Small intestine (tissue), 7 donors: ENCODE measurements at regions not wholly inside any gene's neighbourhood (a gene's known extent, or its start where the extent isn't known, plus 50 kb on each side); places are given as distances from the start of the nearest gene placed in this dataset.
"Not testable (repeated sequence)": the region's sequence is repeated elsewhere in the genome, so short reads cannot be mapped to it uniquely, and the experiment has no call there.

ENCODE experiments used
- DNase-seq, 2 donors: peaks; one replicate each; pipeline versions ENCODE4 v3.0.0 to v3.0.0-alpha.2; 2013
- FAIRE-seq: peaks from 2 replicates; lab custom pipeline; 2012; peaks lifted over from hg19 to GRCh38; lab: Jason Lieb, UNC
- H3K27ac ChIP-seq, 3 donors: one replicate each; pipeline ENCODE4 v1.5.1; 2013; ENCODE audit warnings: low read length in 2 of 3, mild to moderate bottlenecking in 2 of 3, control low read depth in 1 of 3, inconsistent platforms in 1 of 3, low read depth in 1 of 3, moderate library complexity in 1 of 3
- H3K27me3 ChIP-seq, 3 donors: one replicate each; pipeline ENCODE4 v1.6.1; 2013; ENCODE audit warnings: low read length in 3 of 3, inconsistent platforms in 1 of 3; ENCODE audit not compliant: control insufficient read depth in 3 of 3, insufficient read depth in 3 of 3
- H3K36me3 ChIP-seq, 3 donors: one replicate each; pipeline ENCODE4 v1.6.1; 2013; ENCODE audit warnings: low read length in 3 of 3, inconsistent platforms in 1 of 3, low read depth in 1 of 3, mild to moderate bottlenecking in 1 of 3, moderate library complexity in 1 of 3; ENCODE audit not compliant: control insufficient read depth in 3 of 3, insufficient read depth in 2 of 3
- H3K4me1 ChIP-seq, 3 donors: one replicate each; pipeline ENCODE4 v1.6.1; 2013; ENCODE audit warnings: low read length in 2 of 3, inconsistent platforms in 1 of 3, low read depth in 1 of 3, mild to moderate bottlenecking in 1 of 3, moderate library complexity in 1 of 3; ENCODE audit not compliant: control insufficient read depth in 3 of 3, insufficient read depth in 2 of 3
- H3K4me3 ChIP-seq, 3 donors: one replicate each; pipeline ENCODE4 v1.5.1; 2013; ENCODE audit warnings: low read length in 3 of 3, control low read depth in 1 of 3, inconsistent platforms in 1 of 3, low read depth in 1 of 3, mild to moderate bottlenecking in 1 of 3, moderate library complexity in 1 of 3
- H3K9me3 ChIP-seq, 2 donors: one replicate each; pipeline ENCODE4 v1.6.1; 2013; ENCODE audit warnings: low read depth in 1 of 2, low read length in 1 of 2; ENCODE audit not compliant: control insufficient read depth in 2 of 2, insufficient read depth in 1 of 2
- WGBS, 3 donors: extraction: QIAGEN DNeasy Blood & Tissue Kit; methylation state at CpG; one replicate each; pipeline ENCODE4 v1.1.7; 2013; 5-methylcytosine and 5-hydroxymethylcytosine counted together
- donor health status: healthy with polysubstance abuse.
- donor health status: control.
- donor health status: control.
- donor health status: Bipolar disorder and iron deficiency.
- donor health status: healthy.

GRCh38 chr10:37473906-37474305 lies 348.5 kb downstream of the ANKRD30A start:
- 86 to 93% (median 92%) methylated on average over 4 of the region's 4 CpGs for WGBS, 3 donors
- H3K27ac ChIP-seq, result no peak overlapping the region
- peaks cover 0 to 27% of the 10 kb centered on the region in 2 donors for H3K9me3 ChIP-seq
- DNase-seq, result no peak
- H3K4me3 ChIP-seq, result no peak overlapping the region
- no peak for FAIRE-seq
- H3K4me1 ChIP-seq, result no peaks in the 10 kb centered on the region
- no peaks in the 10 kb centered on the region for H3K27me3 ChIP-seq
- H3K36me3 ChIP-seq, result no peaks in the 10 kb centered on the region

- FAIRE-seq (no peak), DNase-seq (no peak)
- Histone ChIP-seq H3K9me3 (peaks cover 2 to 23% of the 10 kb centered on the region in 2 donors), H3K4me3 (no peak overlapping the region), H3K27ac (no peak overlapping the region), H3K36me3 (no peaks in the 10 kb centered on the region), H3K4me1 (no peaks in the 10 kb centered on the region), H3K27me3 (no peaks in the 10 kb centered on the region)
- 70 to 77% (median 75%) methylated on average over 5 of the region's 5 CpGs for WGBS, 3 donors
Measured at GRCh38 chr10:37467246-37467645, 341.8 kb downstream of the ANKRD30A start.

- no peak for DNase-seq
- Histone ChIP-seq H3K4me3 (no peak overlapping the region), H3K4me1 (no peaks in the 10 kb centered on the region), H3K36me3 (no peaks in the 10 kb centered on the region), H3K27ac (no peak overlapping the region), H3K27me3 (no peaks in the 10 kb centered on the region), H3K9me3 (peaks cover 0 to 26% of the 10 kb centered on the region in 2 donors)
- WGBS, 3 donors, result 85 to 97% (median 92%) methylated on average over 1 of the region's 1 CpG
- no peak for FAIRE-seq
Measured at GRCh38 chr10:37456456-37456855, 331.1 kb downstream of the ANKRD30A start.

- H3K4me1 ChIP-seq, result no peaks in the 10 kb centered on the region
- H3K9me3 ChIP-seq, result peaks cover 0 to 16% of the 10 kb centered on the region in 2 donors
- no peaks in the 10 kb centered on the region for H3K36me3 ChIP-seq
- no peak overlapping the region for H3K4me3 ChIP-seq
- DNase-seq, result no peak
- FAIRE-seq, result no peak
- H3K27ac ChIP-seq, result no peak overlapping the region
- no peaks in the 10 kb centered on the region for H3K27me3 ChIP-seq
- 53 to 58% (median 57%) methylated on average over 5 of the region's 5 CpGs for WGBS, 3 donors
Measured at GRCh38 chr10:37448161-37448560, 322.8 kb downstream of the ANKRD30A start.

GRCh38 chr10:37442882-37443281 lies 317.5 kb downstream of the ANKRD30A start:
- no peak for DNase-seq
- Histone ChIP-seq H3K4me1 (no peaks in the 10 kb centered on the region), H3K27me3 (no peaks in the 10 kb centered on the region), H3K9me3 (peaks cover 0 to 10% of the 10 kb centered on the region in 2 donors), H3K4me3 (no peak overlapping the region), H3K27ac (no peak overlapping the region), H3K36me3 (no peaks in the 10 kb centered on the region)
- 69 to 87% (median 77%) methylated on average over 2 of the region's 2 CpGs for WGBS, 3 donors
- FAIRE-seq, result no peak

GRCh38 chr10:37441224-37441623 lies 315.8 kb downstream of the ANKRD30A start:
- H3K4me3 ChIP-seq, H3K27me3 ChIP-seq, H3K36me3 ChIP-seq, H3K4me1 ChIP-seq, H3K27ac ChIP-seq, FAIRE-seq, DNase-seq: not testable (repeated sequence)
- peaks cover 0 to 10% of the 10 kb centered on the region in 2 donors for H3K9me3 ChIP-seq
- 89 to 94% (median 92%) methylated on average over 4 of the region's 4 CpGs for WGBS, 3 donors

- Histone ChIP-seq H3K27me3 (no peaks in the 10 kb centered on the region), H3K4me3 (no peak overlapping the region), H3K9me3 (peaks cover 0 to 10% of the 10 kb centered on the region in 2 donors), H3K27ac (no peak overlapping the region), H3K36me3 (no peaks in the 10 kb centered on the region), H3K4me1 (no peaks in the 10 kb centered on the region)
- FAIRE-seq (no peak), DNase-seq (no peak)
- WGBS, 3 donors, result 59 to 76% (median 66%) methylated on average over 2 of the region's 2 CpGs
Measured at GRCh38 chr10:37439826-37440225, 314.4 kb downstream of the ANKRD30A start.

- FAIRE-seq (no peak), DNase-seq (peak in 1 of 2 donors; percentile 5)
- no peaks in the 10 kb centered on the region for H3K4me1 ChIP-seq
- H3K36me3 ChIP-seq, result no peaks in the 10 kb centered on the region
- WGBS, 3 donors, result 63 to 73% (median 72%) methylated on average over 2 of the region's 2 CpGs
- H3K4me3 ChIP-seq, result no peak overlapping the region
- H3K27me3 ChIP-seq, result no peaks in the 10 kb centered on the region
- peaks cover 0 to 6% of the 10 kb centered on the region in 2 donors for H3K9me3 ChIP-seq
- no peak overlapping the region for H3K27ac ChIP-seq
Measured at GRCh38 chr10:37436357-37436756, 311.0 kb downstream of the ANKRD30A start.

GRCh38 chr10:37434091-37434490 lies 308.7 kb downstream of the ANKRD30A start:
- H3K4me3 ChIP-seq, result no peak overlapping the region
- no peak overlapping the region for H3K27ac ChIP-seq
- FAIRE-seq, result no peak
- DNase-seq, result no peak
- peaks cover 0 to 5% of the 10 kb centered on the region in 2 donors for H3K9me3 ChIP-seq
- no peaks in the 10 kb centered on the region for H3K27me3 ChIP-seq
- H3K36me3 ChIP-seq, result no peaks in the 10 kb centered on the region
- H3K4me1 ChIP-seq, result no peaks in the 10 kb centered on the region
- WGBS, 3 donors, result 46 to 48% (median 47%) methylated on average over 2 of the region's 2 CpGs
